Panc1 (cell line): ENCODE measurements at regions not wholly inside any gene's neighbourhood (a gene's known extent, or its start where the extent isn't known, plus 50 kb on each side); places are given as distances from the start of the nearest gene placed in this dataset.

Source experiments
- ATAC-seq: fragments of 200-7000 bp; cut with Tn5 transposase; 2 replicates; pipeline ENCODE4 v1.9.1; 2020; ENCODE audit warnings: mild to moderate bottlenecking, moderate library complexity
- BruUV-seq: library from RNA; stranded (reverse); fragments of 400-500 nt; replicated peaks from 2 replicates; lab custom pipeline; 2021; lab: Mats Ljungman, UMichigan
- CTCF ChIA-PET: fragments of 300-600 bp; sonication (Branson Sonifier 250); formaldehyde crosslinking; loops from one replicate; lab custom pipeline; 2022; ENCODE audit warnings: antibody characterized with exemption; lab: Charles Lee
- POLR2A ChIA-PET: fragments of 300-600 bp; sonication (Branson Sonifier 250); formaldehyde crosslinking; loops from one replicate; lab custom pipeline; 2022; ENCODE audit warnings: antibody characterized with exemption; lab: Charles Lee
- DNase-seq: peaks from one replicate; pipeline ENCODE4 v3.0.0-alpha.2; 2010; ENCODE audit warnings: low read depth, low spot score
- H3K27ac ChIP-seq: 2 replicates; pipeline ENCODE4 v1.5.1; 2011; ENCODE audit warnings: mild to moderate bottlenecking, low read length, inconsistent platforms
- H3K27me3 ChIP-seq: fragments of 200-500 bp; sonication (Bioruptor generic); 2 replicates; pipeline ENCODE4 v1.6.0; 2014; ENCODE audit warnings: low read length, inconsistent platforms; ENCODE audit not compliant: control insufficient read depth, insufficient read depth
- H3K36me3 ChIP-seq: fragments of 200-500 bp; sonication (Bioruptor generic); 2 replicates; pipeline ENCODE4 v1.5.1; 2014; ENCODE audit warnings: inconsistent platforms, mild to moderate bottlenecking, low read length, moderate library complexity; ENCODE audit not compliant: control insufficient read depth, insufficient read depth
- H3K4me1 ChIP-seq: 2 replicates; pipeline ENCODE4 v1.5.1; 2011; ENCODE audit warnings: inconsistent platforms, mild to moderate bottlenecking, low read length, moderate library complexity; ENCODE audit not compliant: control insufficient read depth, insufficient read depth
- H3K4me3 ChIP-seq, 2 experiments: 2 replicates each; pipeline ENCODE4 v1.5.1; 2011 to 2012; ENCODE audit warnings: low read depth in 2 of 2, low read length in 2 of 2, mild to moderate bottlenecking in 2 of 2, inconsistent platforms in 1 of 2, moderate library complexity in 1 of 2
- H3K9me3 ChIP-seq: fragments of 200-500 bp; sonication (Bioruptor generic); 2 replicates; pipeline ENCODE4 v1.5.1; 2014; ENCODE audit warnings: low read depth, mild to moderate bottlenecking, inconsistent platforms, low read length, moderate library complexity; ENCODE audit not compliant: control insufficient read depth, insufficient read depth
- CTCF ChIP-seq: fragments of 450-650 bp; IDR thresholded peaks from 2 replicates; pipeline ENCODE4 v1.5.1; 2017; ENCODE audit warnings: mild to moderate bottlenecking
- POLR2AphosphoS5 ChIP-seq: IDR thresholded peaks from 2 replicates; pipeline ENCODE4 v1.6.1; 2012; ENCODE audit warnings: mild to moderate bottlenecking, low read depth, low read length, moderate library complexity
- REST ChIP-seq, 2 experiments: IDR thresholded peaks; 2 replicates each; pipeline ENCODE4 v1.6.1; 2011 to 2012; ENCODE audit warnings: low read depth in 2 of 2, control low read depth in 1 of 2, low read length in 1 of 2, mild to moderate bottlenecking in 1 of 2, moderate library complexity in 1 of 2; ENCODE audit not compliant: insufficient read depth in 1 of 2
- SIN3A ChIP-seq: IDR thresholded peaks from 2 replicates; pipeline ENCODE4 v1.6.1; 2012; ENCODE audit warnings: low read depth, mild to moderate bottlenecking, low read length, moderate library complexity, borderline replicate concordance; ENCODE audit not compliant: insufficient read depth
- TCF7L2 ChIP-seq: IDR thresholded peaks from 2 replicates; pipeline ENCODE4 v1.6.1; 2011; ENCODE audit warnings: mild to moderate bottlenecking, low read depth, low read length, inconsistent platforms
- in situ Hi-C: cut with HindIII; loops from 2 replicates; pipeline ENCODE4 v1.10.0; 2016; ENCODE audit warnings: low sequenced_read_pairs, low pct_unique_long_range_greater_than_20kb
- intact Hi-C: fragments of 100-400 bp; cut with micrococcal nuclease; formaldehyde crosslinking; loops from one replicate; pipeline ENCODE4 v1.10.0; 2022; ENCODE audit not compliant: unreplicated experiment

GRCh38 chr5:115064380-115064779 lies 105.3 kb downstream of the TRIM36 start:
- H3K4me1 ChIP-seq: no peaks in the 10 kb centered on the region
- H3K36me3 ChIP-seq: no peaks in the 10 kb centered on the region
- ChIA-PET CTCF (no interaction called here), POLR2A (no interaction called here)
- no peak for ATAC-seq
- no peak overlapping the region for H3K4me3 ChIP-seq
- H3K27ac ChIP-seq: no peak overlapping the region
- no peaks in the 10 kb centered on the region for H3K9me3 ChIP-seq
- in situ Hi-C loops (no loop called here), intact Hi-C loops (loop anchor here (10.0 kb wide), 2 partner anchors 610 to 1450 kb away; no protein-coding TSS in a partner anchor)
- no peaks in the 10 kb centered on the region for H3K27me3 ChIP-seq
- no peak for TF ChIP-seq REST (IDR thresholded peaks at IDR 0.05; ENCODE audit: insufficient read depth in 1 of 2, low read depth in 2 of 2, low read length in 1 of 2)
- no peak for TF ChIP-seq POLR2AphosphoS5
- TF ChIP-seq CTCF: no peak
- TF ChIP-seq SIN3A: no peak
- no peak for TF ChIP-seq TCF7L2
- BruUV-seq: no TSS peak
- no peak for DNase-seq

GRCh38 chr5:115054387-115054951 lies 115.2 kb downstream of the TRIM36 start:
- CTCF ChIA-PET: no interaction called here
- no peak overlapping the region for H3K27ac ChIP-seq
- no peaks in the 10 kb centered on the region for H3K4me1 ChIP-seq
- TF ChIP-seq REST (IDR thresholded peaks at IDR 0.05; ENCODE audit: insufficient read depth in 1 of 2, low read depth in 2 of 2, low read length in 1 of 2): no peak
- TF ChIP-seq TCF7L2: no peak
- TF ChIP-seq SIN3A: no peak
- no peak for TF ChIP-seq POLR2AphosphoS5
- ATAC-seq: no peak
- no peaks in the 10 kb centered on the region for H3K9me3 ChIP-seq
- in situ Hi-C loops: no loop called here
- H3K4me3 ChIP-seq: no peak overlapping the region
- no peaks in the 10 kb centered on the region for H3K36me3 ChIP-seq
- DNase-seq: no peak
- POLR2A ChIA-PET: no interaction called here
- BruUV-seq: no TSS peak
- intact Hi-C loops: no loop called here
- no peaks in the 10 kb centered on the region for H3K27me3 ChIP-seq
